Mesodermal cell (in vitro differentiated cells): ENCODE measurements at regions not wholly inside any gene's neighbourhood (a gene's known extent, or its start where the extent isn't known, plus 50 kb on each side); places are given as distances from the start of the nearest gene placed in this dataset.
A peak's percentile ranks its signal among the peaks of the same experiment; 100 is the strongest.

Experiments
- H3K27ac ChIP-seq: 2 replicates; pipeline ENCODE4 v1.7.0; 2013; ENCODE audit warnings: mild to moderate bottlenecking, low read depth, low read length, moderate library complexity; ENCODE audit not compliant: severe bottlenecking
- H3K36me3 ChIP-seq: 2 replicates; pipeline ENCODE4 v1.7.1; 2013; ENCODE audit warnings: mild to moderate bottlenecking, low read length, moderate library complexity; ENCODE audit not compliant: control insufficient read depth, insufficient read depth
- H3K4me1 ChIP-seq: one replicate; pipeline ENCODE4 v1.7.1; 2013; ENCODE audit warnings: mild to moderate bottlenecking, low read length; ENCODE audit not compliant: insufficient read depth, control insufficient read depth, poor library complexity, severe bottlenecking
- H3K4me3 ChIP-seq: 2 replicates; pipeline ENCODE4 v1.7.0; 2013; ENCODE audit warnings: low read length, control low read depth, mild to moderate bottlenecking; ENCODE audit not compliant: insufficient read depth, poor library complexity, severe bottlenecking; ENCODE audit errors: extremely low read depth
- H3K9me3 ChIP-seq: 2 replicates; pipeline ENCODE4 v1.7.1; 2013; ENCODE audit warnings: mild to moderate bottlenecking, low read length, moderate library complexity; ENCODE audit not compliant: control insufficient read depth
- WGBS, 2 experiments: methylation state at CpG; one replicate each; pipeline ENCODE4 v1.1.5; 2013; ENCODE audit warnings: missing lambda C conversion rate in 2 of 2; ENCODE audit not compliant: insufficient coverage in 2 of 2; 5-methylcytosine and 5-hydroxymethylcytosine counted together

DNA sequence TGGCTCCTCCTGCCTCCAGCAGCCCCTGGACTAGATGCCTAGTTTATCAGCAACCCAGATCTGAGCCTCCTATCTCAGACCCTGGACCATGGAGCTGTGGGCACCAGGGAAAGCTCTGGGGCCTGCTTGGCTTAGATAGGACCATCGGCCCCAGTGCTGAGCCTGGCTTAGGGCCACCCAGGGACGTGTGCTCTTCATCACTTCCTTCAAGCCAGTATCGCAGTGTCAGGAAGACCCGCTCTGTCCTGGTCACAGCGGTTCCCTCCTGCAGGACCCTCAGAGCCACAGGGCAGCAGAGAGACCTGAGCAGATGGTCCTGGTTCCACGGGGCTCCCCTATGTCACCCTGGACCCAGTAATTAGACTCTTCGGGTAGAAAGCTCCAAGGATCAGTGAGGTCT lies 105.7 kb upstream of the FAM20C start:
- Histone ChIP-seq H3K4me3 (no peak overlapping the region), H3K9me3 (no peaks in the 10 kb centered on the region), H3K4me1 (peaks cover 12% of the 10 kb centered on the region), H3K27ac (no peak overlapping the region), H3K36me3 (no peaks in the 10 kb centered on the region)
- whole genome bisulfite sequencing, 2 experiments: 84 to 90% methylated on average over 7 of the region's 7 CpGs

DNA sequence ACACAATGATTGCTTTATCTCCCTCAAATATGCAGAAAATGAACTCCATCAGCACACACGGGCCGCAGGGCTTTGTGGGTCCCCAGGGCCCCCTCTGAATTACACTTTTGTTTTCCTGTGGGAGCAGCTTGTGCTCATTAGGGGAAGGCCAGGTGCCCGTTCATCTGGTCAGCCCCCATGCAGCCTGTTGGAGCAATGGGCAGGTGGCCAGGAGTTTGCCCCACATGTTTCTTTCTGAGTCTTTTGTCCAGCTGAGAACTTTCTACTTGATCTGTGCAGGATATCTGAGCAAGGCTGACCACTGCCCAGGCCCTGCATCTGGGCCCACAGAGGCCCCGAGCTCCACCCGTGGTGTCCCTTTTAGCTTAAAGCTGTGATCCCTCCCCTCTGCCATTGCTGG lies 105.3 kb upstream of the FAM20C start:
- Histone ChIP-seq H3K36me3 (no peaks in the 10 kb centered on the region), H3K27ac (no peak overlapping the region), H3K9me3 (no peaks in the 10 kb centered on the region), H3K4me1 (peaks cover 12% of the 10 kb centered on the region), H3K4me3 (no peak overlapping the region)
- WGBS, 2 experiments: 91 to 94% methylated on average over 5 of the region's 5 CpGs

DNA sequence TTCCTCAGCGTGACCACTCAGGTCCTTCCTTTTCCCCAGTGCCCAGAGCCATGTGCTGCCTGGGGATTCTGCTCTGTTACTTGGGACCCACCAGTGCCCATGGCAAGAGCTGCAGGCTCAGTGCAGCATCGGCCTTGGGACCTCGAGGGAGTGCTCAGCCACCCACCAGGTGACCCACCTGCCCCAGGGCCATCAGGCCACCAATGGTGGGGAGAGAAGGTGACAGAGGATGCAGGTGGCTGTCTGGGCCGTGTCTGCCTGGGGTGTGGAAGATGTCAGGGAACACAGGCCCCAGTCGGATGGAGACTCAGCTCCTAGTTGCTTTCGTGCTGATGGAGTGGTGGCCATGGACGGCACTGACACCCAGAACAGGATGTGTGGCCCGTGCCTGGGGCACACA lies 104.7 kb upstream of the FAM20C start:
- H3K36me3 ChIP-seq: no peaks in the 10 kb centered on the region
- WGBS, 2 experiments: 94 to 98% methylated on average over 8 of the region's 8 CpGs
- H3K27ac ChIP-seq: no peak overlapping the region
- H3K4me1 ChIP-seq: peaks cover 12% of the 10 kb centered on the region
- no peaks in the 10 kb centered on the region for H3K9me3 ChIP-seq
- no peak overlapping the region for H3K4me3 ChIP-seq

DNA sequence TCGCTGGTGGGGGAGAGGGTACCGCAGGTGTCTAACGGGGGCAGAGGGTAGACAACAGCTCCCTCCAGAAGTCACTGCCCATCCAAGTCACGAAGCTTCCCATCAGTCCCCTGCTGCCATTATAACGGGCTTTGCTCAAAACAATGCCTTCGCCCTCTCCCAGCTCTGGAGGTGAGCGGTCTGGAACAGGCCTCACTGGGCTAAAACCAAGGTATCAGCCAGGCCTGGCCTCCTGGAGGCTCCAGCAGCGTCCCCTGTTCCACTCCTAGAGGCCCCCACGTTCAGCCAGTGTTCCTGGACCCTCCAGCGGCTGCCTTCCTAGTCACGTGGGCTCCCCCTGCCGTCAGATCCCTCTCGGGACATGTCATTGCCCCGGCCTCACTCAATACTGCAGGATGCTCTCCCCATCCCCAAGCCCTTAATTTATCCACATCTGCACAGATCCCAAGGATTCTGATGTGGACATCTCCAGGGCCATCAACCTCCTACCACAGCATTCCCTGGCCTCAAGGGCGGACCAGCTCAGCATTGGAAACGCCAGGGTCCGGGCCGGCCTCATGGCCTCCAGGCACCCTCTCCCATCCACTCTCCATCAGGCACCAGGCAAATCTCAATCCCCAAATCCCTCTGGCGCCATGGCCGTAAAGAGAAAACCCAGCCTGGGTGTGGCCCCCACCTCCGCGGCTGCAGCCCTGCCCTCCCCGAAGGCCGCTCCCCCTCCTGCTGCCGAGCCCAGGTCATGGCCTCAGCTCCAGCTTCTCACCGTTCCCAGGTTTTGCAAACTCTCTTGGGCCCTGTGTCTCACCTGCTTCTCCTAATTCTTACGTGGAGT lies 104.1 kb upstream of the FAM20C start:
- no peaks in the 10 kb centered on the region for H3K36me3 ChIP-seq
- WGBS, 2 experiments: 73 to 82% methylated on average over 18 to 25 of the region's 27 CpGs
- H3K9me3 ChIP-seq: no peaks in the 10 kb centered on the region
- H3K27ac ChIP-seq: no peak overlapping the region
- no peak overlapping the region for H3K4me3 ChIP-seq
- H3K4me1 ChIP-seq: peaks cover 12% of the 10 kb centered on the region

DNA sequence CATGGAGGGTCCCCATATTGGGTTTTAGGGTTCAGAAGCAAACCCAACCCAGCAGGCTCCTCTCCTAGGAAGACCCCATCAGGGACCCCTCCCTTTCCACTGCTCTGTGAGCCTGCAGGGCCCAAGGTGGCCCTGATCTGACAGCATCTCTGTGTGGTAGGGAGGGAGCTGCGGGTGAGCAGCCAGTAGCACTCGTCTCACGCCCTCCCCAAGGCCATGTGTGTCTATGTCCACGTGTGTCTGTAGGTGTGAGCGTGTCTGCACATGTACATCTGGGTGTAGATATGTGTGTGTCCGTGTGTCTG lies 103.5 kb upstream of the FAM20C start:
- no peak overlapping the region for H3K27ac ChIP-seq
- 84 to 86% methylated on average over 1 to 2 of the region's 6 CpGs for WGBS, 2 experiments
- H3K4me1 ChIP-seq: peaks cover 12% of the 10 kb centered on the region
- no peak overlapping the region for H3K4me3 ChIP-seq
- H3K9me3 ChIP-seq: no peaks in the 10 kb centered on the region
- H3K36me3 ChIP-seq: no peaks in the 10 kb centered on the region

DNA sequence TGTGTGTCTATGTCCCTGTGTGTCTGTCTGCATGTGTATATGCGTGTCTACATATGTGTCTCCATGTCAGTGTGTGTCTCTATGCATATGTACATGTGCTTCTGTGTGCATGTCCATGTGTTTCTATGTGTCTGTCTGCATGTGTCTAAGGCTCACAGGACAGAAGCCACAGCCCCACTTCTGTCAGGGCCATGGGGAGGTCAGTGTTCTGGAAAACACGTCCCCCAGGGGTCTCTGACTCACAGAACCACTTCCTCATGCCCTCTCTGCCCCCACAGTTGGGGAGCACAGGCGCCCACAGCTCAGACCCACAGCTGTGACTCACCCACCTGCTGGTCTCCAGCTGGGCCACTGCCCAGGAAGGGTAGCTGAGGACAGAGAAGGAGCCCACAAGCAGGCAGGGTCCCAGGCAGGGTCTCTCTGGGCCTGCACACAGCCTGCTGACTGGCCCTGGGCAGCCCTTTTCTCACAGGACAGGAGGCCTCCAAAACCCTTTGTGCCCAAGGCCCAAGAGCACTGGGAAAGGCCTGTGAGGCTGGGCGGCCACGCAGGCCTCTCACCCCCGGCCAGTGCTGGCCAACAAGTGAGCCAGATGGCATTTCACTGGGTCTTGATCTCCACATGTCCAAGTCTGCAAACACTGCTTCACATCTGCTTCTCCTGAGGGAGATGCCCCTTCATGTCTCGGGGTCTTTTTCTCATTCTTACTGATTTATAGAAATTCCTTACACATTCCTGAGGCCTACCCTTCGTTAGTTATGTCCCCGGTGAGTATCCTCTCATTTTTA lies 102.9 kb upstream of the FAM20C start:
- Histone ChIP-seq H3K4me3 (no peak overlapping the region), H3K27ac (peak overlapping the region; percentile 16), H3K9me3 (no peaks in the 10 kb centered on the region), H3K4me1 (peaks cover 12% of the 10 kb centered on the region), H3K36me3 (no peaks in the 10 kb centered on the region)
- 93 to 98% methylated on average over 6 to 7 of the region's 9 CpGs for WGBS, 2 experiments

DNA sequence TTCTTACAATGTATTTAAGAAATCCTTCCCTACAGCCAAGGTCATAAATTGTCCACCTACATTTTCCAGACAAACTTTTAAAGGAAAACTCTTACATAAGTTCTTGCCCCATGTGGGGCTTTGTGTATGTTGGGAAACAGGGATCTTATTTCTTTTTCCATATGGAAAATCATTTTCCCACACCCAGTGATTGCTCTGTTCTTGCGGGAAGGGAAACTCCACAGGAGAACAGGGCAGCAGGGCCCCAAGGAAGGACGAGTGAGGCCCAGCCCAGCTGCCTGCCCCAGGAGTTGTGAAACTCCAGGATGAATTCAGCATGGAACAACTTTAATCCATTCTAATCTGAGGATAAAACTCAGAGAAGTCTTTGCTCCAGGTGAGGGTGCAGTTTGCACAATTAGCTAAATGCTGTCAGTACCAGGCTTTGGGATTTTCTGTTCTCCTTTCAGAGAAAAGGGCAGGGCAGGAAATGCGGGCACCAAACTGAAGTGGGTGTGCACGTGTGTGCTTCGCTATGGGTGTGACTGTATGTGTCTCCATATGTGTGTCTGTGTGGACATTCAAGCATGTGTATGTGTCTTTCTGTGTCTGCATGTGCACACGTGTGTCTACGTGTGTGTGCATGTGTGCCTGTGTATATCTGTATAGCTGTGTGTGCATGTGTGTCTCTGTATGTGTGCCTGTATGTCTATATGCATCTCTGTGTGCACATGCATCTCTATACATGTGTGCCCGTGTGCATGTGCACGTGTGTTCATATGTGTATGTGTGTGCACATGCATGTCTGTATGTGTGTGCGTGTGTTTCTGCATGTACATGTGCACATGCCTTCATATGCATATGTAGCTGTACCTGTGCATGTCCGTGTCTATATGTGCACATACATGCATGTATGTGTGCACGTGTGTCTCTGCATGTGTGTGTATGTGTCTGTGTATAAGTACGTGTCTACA lies 102.0 kb upstream of the FAM20C start:
- Histone ChIP-seq H3K4me3 (no peak overlapping the region), H3K27ac (no peak overlapping the region), H3K9me3 (no peaks in the 10 kb centered on the region), H3K36me3 (no peaks in the 10 kb centered on the region), H3K4me1 (peaks cover 12% of the 10 kb centered on the region)
- 91 to 92% methylated on average over 9 to 13 of the region's 13 CpGs for WGBS, 2 experiments

DNA sequence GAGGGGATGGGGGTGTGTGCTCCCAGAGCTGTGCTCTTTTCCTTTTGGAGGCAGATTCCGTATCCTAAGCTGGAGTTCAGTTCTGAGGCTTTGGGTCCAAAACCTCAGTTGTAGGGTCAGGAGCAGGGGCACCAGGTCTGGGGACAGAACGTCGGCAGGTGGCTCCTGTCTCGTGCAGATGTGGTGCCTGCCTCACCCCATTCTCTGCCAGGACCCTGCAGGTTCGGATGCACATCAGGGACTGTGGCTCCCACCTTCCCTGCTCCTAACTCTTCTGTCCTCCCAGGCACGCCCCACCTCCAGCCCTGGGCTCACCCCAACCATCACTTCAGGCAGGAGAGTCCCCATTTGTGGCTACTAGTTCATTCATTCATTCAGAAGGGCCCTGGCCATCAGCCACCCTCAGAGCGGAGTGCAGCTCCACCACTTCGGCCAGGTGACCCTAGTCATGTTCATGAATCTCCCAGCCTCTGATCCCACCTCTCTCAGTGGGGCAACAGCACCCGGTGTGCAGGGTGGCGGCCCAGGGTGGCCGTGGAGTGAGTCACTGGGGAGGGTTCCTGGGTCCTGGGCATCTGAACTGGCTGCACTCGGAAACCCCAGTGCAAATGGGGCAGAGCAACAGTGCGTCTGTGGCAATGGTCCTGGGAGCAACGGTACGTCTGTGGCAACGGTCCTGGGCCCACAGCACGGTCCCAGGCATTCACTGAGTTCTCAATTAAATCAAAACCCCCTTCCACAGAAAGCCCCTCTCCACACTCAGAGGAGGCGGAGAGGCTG lies 100.8 kb upstream of the FAM20C start:
- peaks cover 12% of the 10 kb centered on the region for H3K4me1 ChIP-seq
- H3K4me3 ChIP-seq: no peak overlapping the region
- H3K9me3 ChIP-seq: no peaks in the 10 kb centered on the region
- H3K27ac ChIP-seq: no peak overlapping the region
- H3K36me3 ChIP-seq: no peaks in the 10 kb centered on the region
- WGBS, 2 experiments: 88 to 95% methylated on average over 15 to 17 of the region's 18 CpGs

DNA sequence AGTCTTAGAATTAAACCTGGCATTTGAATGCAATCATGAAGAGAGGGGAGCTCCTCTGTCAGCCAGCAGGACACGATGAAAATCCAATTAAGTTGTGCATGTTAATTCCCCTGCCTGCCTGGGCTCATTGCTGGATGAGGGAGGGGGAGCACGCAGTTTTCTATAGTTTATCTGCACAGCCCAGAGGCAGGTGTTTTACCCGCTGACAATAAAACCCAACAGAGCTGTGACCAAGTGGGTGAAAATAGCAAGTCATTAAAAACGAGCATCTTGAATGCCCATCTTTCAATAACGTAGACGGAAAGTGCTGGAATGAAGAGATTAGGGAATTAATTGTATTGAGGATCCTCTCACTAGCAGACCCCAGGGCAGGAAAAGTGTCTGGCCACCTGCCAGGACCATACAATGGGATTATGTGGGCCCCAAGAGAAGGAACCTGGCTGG lies 100.1 kb upstream of the FAM20C start:
- peaks cover 12% of the 10 kb centered on the region for H3K4me1 ChIP-seq
- no peaks in the 10 kb centered on the region for H3K9me3 ChIP-seq
- H3K36me3 ChIP-seq: no peaks in the 10 kb centered on the region
- 68 to 73% methylated on average over 6 of the region's 6 CpGs for WGBS, 2 experiments
- no peak overlapping the region for H3K4me3 ChIP-seq
- no peak overlapping the region for H3K27ac ChIP-seq
